GM18870 (cell line): ENCODE measurements at regions not wholly inside any gene's neighbourhood (a gene's known extent, or its start where the extent isn't known, plus 50 kb on each side); places are given as distances from the start of the nearest gene placed in this dataset.
"Not testable (repeated sequence)": the region's sequence is repeated elsewhere in the genome, so short reads cannot be mapped to it uniquely, and the experiment has no call there.

Experiments used
- ATAC-seq: cut with Tn5 transposase; IDR thresholded peaks from one replicate; pipeline ENCODE4 v1.9.1; 2021; ENCODE audit warnings: moderate library complexity; ENCODE audit not compliant: unreplicated experiment

GRCh38 chr4:72205298-72205697 is 173.5 kb downstream of the NPFFR2 start:
- ATAC-seq = no peak

GRCh38 chr4:72205831-72206230 is 174.0 kb downstream of the NPFFR2 start:
- no peak for ATAC-seq

DNA sequence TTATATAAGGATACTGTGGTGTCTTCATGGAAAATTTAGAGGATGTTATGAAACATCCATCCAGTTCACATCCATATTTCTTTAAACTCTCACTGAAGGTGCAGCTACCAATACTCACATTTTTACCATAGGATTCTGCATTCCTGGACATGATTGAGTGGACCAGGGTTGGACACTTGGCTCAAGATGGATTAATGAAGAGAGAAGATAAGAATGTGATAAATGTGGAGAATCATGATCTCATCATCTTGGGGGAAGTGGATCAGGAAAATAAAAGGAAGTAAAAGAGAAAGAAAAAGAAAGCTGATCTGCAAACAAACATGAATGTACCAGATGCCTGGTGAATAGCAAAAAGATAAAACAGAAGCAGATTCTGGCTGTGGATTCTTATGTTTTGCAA is 175.4 kb downstream of the NPFFR2 start:
- ATAC-seq = no peak

DNA sequence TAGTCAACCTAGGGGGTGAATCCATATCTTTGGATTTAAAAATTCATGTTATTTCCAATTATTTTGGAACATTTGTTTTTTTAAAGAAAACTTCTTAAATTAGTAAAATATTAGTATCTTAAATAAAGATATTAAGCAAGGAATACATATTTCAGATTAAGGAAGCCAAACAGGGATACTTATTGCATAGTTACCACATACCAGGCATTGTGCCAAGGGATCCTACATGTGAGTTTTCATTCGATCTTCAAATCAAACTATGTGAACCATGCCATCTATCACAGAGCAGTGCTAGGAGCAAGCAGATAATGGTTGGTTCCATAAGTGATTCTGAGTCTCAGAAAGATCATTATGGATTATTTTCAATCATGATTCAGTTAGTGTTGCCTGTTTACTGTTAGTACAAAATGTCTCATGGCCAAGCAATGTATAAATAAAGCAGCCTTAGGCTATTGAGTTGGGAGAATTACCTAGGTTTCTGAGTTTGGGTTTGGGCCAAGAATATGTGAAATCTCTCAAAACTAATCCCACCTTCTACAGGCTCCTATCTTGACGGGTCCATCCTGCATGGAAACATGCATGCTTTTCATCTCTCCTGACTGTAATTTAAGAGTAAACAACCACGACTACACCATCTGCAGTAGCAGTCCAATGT is 176.7 kb downstream of the NPFFR2 start:
- no peak for ATAC-seq

DNA sequence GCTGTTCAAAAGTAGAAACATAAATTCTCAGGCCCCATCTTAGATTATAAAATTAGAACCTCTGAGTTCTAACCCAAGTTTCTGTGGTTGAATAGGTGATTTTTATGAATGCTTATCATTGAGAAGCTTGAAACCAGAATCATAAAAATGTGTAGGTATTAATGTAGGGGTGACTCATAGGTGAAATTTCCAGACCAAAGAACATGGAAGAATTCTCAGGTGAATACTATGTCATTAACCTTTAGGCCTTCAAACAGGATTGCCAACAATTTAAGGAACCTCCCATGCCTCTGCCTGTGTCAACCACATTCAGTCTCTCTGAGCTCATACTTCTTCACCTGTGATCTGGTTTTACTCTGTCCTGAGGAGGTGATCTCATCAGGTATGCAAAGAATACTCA is 177.8 kb downstream of the NPFFR2 start:
- ATAC-seq = peak; percentile 51

DNA sequence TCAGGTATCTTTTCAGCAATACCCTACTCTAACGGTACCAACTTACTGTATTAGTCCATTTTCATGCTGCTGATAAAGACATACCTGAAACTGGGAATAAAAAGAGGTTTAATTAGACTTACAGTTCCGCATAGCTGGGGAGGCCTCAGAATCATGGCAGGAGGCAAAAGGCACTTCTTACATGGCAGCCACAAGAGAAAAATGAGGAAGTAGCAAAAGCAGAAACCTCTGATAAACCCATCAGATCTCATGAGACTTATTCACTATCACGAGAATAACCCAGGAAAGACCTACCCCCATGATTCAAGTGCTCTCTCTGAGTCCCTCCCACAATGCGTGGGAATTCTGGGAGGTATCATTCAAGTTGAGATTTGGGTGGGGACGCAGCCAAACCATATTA is 182.0 kb downstream of the NPFFR2 start:
- not testable (repeated sequence) for ATAC-seq

GRCh38 chr4:72215198-72215597 is 183.4 kb downstream of the NPFFR2 start:
- ATAC-seq = no peak

- ATAC-seq = no peak
Observed at GRCh38 chr4:72216539-72217277, 184.9 kb downstream of the NPFFR2 start.

DNA sequence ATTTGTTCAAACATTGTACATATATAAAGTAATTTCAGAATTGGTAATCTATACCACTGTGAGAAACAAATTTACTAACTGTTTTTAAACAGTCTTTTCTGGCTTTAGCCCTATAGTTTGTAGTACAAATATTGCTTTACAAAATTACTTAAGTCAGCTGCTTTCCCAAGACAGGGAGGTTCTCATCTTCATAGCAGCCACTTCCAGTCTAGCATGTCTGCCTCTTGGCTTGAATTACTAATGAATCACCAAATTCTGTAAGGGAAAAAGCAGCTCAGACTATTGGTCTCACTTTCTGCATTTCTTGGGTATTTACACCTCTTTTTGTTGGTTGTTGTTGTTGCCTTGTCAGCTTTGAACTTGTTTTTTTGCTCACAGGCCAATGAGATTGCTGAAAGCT is 187.2 kb downstream of the NPFFR2 start:
- ATAC-seq = no peak
